ENCODE measurements at regions not wholly inside any gene's neighbourhood (a gene's known extent, or its start where the extent isn't known, plus 50 kb on each side); places are given as distances from the start of the nearest gene placed in this dataset.

DNA sequence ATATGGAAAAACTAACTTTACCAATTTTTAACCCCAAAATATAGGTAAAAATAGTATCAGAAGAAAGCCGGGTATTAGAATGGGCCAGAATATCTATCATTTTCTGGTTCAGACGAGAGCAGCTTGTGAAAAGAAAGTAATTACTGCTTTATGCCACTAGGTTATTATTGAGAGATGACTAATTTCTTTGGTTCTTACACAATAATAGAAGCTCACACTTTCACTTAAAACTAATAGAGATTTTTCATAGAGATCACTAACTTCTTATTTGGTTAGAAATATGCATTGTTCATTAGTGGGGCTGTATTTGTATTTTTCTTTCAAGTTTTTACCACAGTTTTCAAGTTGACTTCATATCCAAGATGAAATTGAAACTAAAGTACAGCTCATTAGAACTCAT lies 1241.2 kb upstream of the FLRT2 start:
- intact Hi-C loops (cut with DNase I), result no loop called here
- DNase-seq (ENCODE audit: extremely low spot score in 2 of 2), result no peak
- H3K4me3 ChIP-seq, result no peak overlapping the region
- H3K27me3 ChIP-seq, result no peaks in the 10 kb centered on the region
- H3K9me3 ChIP-seq, result no peaks in the 10 kb centered on the region
- H3K36me3 ChIP-seq, result no peaks in the 10 kb centered on the region
- TF ChIP-seq POLR2AphosphoS5 (IDR thresholded peaks at IDR 0.05; ENCODE audit: insufficient read depth in 1 of 2, low read depth in 1 of 2) (no peak), POLR2A (IDR thresholded peaks at IDR 0.05) (no peak)
- TF ChIP-seq, protein P1, sequence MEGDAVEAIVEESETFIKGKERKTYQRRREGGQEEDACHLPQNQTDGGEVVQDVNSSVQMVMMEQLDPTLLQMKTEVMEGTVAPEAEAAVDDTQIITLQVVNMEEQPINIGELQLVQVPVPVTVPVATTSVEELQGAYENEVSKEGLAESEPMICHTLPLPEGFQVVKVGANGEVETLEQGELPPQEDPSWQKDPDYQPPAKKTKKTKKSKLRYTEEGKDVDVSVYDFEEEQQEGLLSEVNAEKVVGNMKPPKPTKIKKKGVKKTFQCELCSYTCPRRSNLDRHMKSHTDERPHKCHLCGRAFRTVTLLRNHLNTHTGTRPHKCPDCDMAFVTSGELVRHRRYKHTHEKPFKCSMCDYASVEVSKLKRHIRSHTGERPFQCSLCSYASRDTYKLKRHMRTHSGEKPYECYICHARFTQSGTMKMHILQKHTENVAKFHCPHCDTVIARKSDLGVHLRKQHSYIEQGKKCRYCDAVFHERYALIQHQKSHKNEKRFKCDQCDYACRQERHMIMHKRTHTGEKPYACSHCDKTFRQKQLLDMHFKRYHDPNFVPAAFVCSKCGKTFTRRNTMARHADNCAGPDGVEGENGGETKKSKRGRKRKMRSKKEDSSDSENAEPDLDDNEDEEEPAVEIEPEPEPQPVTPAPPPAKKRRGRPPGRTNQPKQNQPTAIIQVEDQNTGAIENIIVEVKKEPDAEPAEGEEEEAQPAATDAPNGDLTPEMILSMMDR (IDR thresholded peaks at IDR 0.05), result no peak
- H3K27ac ChIP-seq, result no peak overlapping the region
- H3K4me1 ChIP-seq, result no peaks in the 10 kb centered on the region

DNA sequence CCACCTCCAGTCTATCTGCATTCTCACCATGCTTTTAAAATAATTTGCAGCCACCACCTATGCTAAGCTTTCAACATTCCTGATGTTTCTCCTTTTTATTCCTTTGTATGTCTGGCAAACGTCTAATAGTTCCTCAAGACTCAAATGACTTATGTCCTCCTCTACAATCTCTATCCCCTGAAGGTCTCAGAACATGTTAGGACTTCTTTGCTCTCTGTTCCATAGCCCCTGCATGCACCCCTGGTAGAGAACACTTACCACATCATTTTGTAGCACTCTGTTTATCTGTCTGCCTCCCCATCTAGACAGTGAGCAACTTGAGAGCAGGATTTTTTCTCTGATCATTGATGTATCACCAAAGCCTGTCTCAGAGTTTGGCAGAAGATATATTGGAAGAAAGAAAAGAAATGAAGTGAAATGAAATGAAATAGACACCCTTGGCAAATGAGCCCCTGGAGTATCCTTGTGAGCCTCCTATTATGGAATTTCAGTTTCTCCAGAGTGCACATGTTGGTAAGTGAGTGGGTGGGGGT lies 1231.2 kb upstream of the FLRT2 start:
- DNase-seq (ENCODE audit: extremely low spot score in 2 of 2), result no peak
- TF ChIP-seq, protein P1 (IDR thresholded peaks at IDR 0.05), result no peak
- no peak for TF ChIP-seq POLR2A (IDR thresholded peaks at IDR 0.05)
- no peak overlapping the region for H3K4me3 ChIP-seq
- H3K4me1 ChIP-seq, result no peaks in the 10 kb centered on the region
- no peak overlapping the region for H3K27ac ChIP-seq
- no peaks in the 10 kb centered on the region for H3K27me3 ChIP-seq
- no peaks in the 10 kb centered on the region for H3K9me3 ChIP-seq
- intact Hi-C loops (cut with DNase I), result no loop called here
- H3K36me3 ChIP-seq, result no peaks in the 10 kb centered on the region

DNA sequence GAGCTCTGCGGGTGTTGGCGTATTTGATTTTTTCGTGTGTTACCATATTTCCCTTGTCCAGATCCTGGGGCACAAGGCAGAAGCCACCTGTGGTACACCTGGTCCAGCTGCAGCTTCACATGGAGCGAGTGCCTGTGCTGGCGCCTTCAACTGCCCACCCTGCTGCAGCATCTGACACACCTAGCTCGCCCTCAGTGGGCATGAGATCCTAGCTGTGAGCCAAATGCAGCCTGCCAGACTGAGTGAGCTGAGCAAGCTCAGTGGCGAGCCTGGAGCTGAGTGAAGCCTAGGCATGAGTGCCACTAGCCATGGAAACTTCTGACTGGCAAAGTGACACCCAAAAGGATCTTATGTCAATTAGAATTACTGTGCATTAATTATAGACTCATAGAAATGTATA lies 1226.8 kb upstream of the FLRT2 start:
- H3K9me3 ChIP-seq, result no peaks in the 10 kb centered on the region
- H3K27me3 ChIP-seq, result no peaks in the 10 kb centered on the region
- DNase-seq (ENCODE audit: extremely low spot score in 2 of 2), result no peak
- H3K36me3 ChIP-seq, result no peaks in the 10 kb centered on the region
- H3K27ac ChIP-seq, result no peak overlapping the region
- H3K4me1 ChIP-seq, result no peaks in the 10 kb centered on the region
- intact Hi-C loops (cut with DNase I), result no loop called here
- TF ChIP-seq, protein P1 (IDR thresholded peaks at IDR 0.05), result no peak
- TF ChIP-seq POLR2A (IDR thresholded peaks at IDR 0.05) (no peak), POLR2AphosphoS5 (IDR thresholded peaks at IDR 0.05; ENCODE audit: insufficient read depth in 1 of 2, low read depth in 1 of 2) (no peak)
- H3K4me3 ChIP-seq, result no peak overlapping the region

DNA sequence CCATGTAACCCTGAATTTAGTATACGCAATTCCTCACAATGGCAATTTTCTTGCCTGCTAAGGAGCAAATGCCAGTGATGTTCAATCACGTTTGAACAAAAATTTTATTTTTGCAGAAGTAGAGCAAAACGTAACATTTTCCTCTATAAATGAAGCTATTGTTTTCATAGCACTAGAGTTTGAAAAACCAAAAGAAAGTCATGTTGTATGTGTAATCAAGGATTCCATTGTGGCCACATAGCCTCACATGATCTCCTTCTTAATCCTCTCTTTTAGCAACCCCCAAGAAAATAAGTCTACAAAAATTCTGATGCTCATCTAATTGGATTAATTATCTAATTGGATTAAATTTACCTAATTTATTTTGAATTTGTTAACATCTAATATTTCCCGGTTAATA lies 1217.4 kb upstream of the FLRT2 start:
- TF ChIP-seq POLR2A (IDR thresholded peaks at IDR 0.05) (no peak), POLR2AphosphoS5 (IDR thresholded peaks at IDR 0.05; ENCODE audit: insufficient read depth in 1 of 2, low read depth in 1 of 2) (no peak)
- TF ChIP-seq, protein P1 (IDR thresholded peaks at IDR 0.05), result no peak
- DNase-seq (ENCODE audit: extremely low spot score in 2 of 2), result no peak

DNA sequence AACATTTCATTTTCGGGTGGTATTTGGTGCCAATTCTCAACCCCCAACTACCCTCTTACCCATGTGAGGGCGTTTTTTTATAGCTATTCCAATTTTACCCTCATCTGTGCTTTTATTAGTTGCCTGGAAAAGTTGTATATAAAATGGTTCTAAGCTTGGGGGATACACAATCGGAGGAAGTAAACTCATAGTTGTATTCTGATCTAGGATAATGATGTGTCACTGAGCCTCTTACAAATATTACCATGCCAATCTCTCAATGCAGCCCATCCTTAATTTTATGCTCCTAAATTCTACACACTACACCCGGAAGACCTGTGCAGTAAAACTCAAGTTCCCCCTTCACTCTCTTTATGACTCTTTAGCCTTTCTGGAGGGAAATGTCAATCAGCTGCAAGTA lies 1206.5 kb upstream of the FLRT2 start:
- Histone ChIP-seq H3K36me3 (no peaks in the 10 kb centered on the region), H3K9me3 (no peaks in the 10 kb centered on the region), H3K27me3 (no peaks in the 10 kb centered on the region), H3K27ac (no peak overlapping the region), H3K4me3 (no peak overlapping the region), H3K4me1 (no peaks in the 10 kb centered on the region)
- intact Hi-C loops (cut with DNase I), result no loop called here
- no peak for TF ChIP-seq POLR2A (IDR thresholded peaks at IDR 0.05)
- TF ChIP-seq POLR2AphosphoS5 (IDR thresholded peaks at IDR 0.05; ENCODE audit: insufficient read depth in 1 of 2, low read depth in 1 of 2), result no peak
- TF ChIP-seq, protein P1 (IDR thresholded peaks at IDR 0.05), result no peak
- no peak for DNase-seq (ENCODE audit: extremely low spot score in 2 of 2)

More for the DNA sequence above, 1217.4 kb upstream of the FLRT2 start:
- no peaks in the 10 kb centered on the region for H3K4me1 ChIP-seq
- H3K27me3 ChIP-seq, result no peaks in the 10 kb centered on the region
- H3K36me3 ChIP-seq, result no peaks in the 10 kb centered on the region
- no peak overlapping the region for H3K4me3 ChIP-seq
- no peak overlapping the region for H3K27ac ChIP-seq
- intact Hi-C loops (cut with DNase I), result no loop called here
- no peaks in the 10 kb centered on the region for H3K9me3 ChIP-seq

Data from vagina (tissue), 2 donors.